Smooth muscle cell (in vitro differentiated cells): ENCODE measurements at regions not wholly inside any gene's neighbourhood (a gene's known extent, or its start where the extent isn't known, plus 50 kb on each side); places are given as distances from the start of the nearest gene placed in this dataset.

ENCODE experiments used
- DNase-seq: peaks from one replicate; lab custom pipeline; 2025; ENCODE audit not compliant: unreplicated experiment; lab: John Stamatoyannopoulos, UW
- H2AFZ ChIP-seq: fragments of 200-600 bp; sonication (generic); 2 replicates; pipeline ENCODE4 v1.6.0; 2016; ENCODE audit warnings: antibody characterized with exemption, low read depth, mild to moderate bottlenecking
- H3F3A ChIP-seq: fragments of 200-600 bp; sonication (generic); 2 replicates; pipeline ENCODE4 v1.6.0; 2017; ENCODE audit warnings: antibody characterized with exemption, low read depth
- H3K27ac ChIP-seq: fragments of 200-600 bp; sonication (generic); 2 replicates; pipeline ENCODE4 v1.5.1; 2016; ENCODE audit warnings: low read depth, mild to moderate bottlenecking
- H3K27me3 ChIP-seq: fragments of 200-600 bp; sonication (generic); 2 replicates; pipeline ENCODE4 v1.6.1; 2016; ENCODE audit warnings: low read depth, mild to moderate bottlenecking
- H3K36me3 ChIP-seq: fragments of 200-600 bp; sonication (generic); 2 replicates; pipeline ENCODE4 v1.5.1; 2016; ENCODE audit warnings: low read depth
- H3K4me1 ChIP-seq: fragments of 200-600 bp; sonication (generic); 2 replicates; pipeline ENCODE4 v1.5.1; 2016; ENCODE audit warnings: low read depth
- H3K4me2 ChIP-seq: fragments of 200-600 bp; sonication (generic); 2 replicates; pipeline ENCODE4 v1.6.0; 2016; ENCODE audit warnings: mild to moderate bottlenecking
- H3K4me3 ChIP-seq: fragments of 200-600 bp; sonication (generic); 2 replicates; pipeline ENCODE4 v1.5.1; 2016; ENCODE audit warnings: mild to moderate bottlenecking
- H3K79me2 ChIP-seq: fragments of 200-600 bp; sonication (generic); 2 replicates; pipeline ENCODE4 v1.6.0; 2016; ENCODE audit warnings: low read depth, mild to moderate bottlenecking
- H3K9ac ChIP-seq: fragments of 200-600 bp; sonication (generic); 2 replicates; pipeline ENCODE4 v1.6.0; 2016; ENCODE audit warnings: low read depth
- H3K9me3 ChIP-seq: fragments of 200-600 bp; sonication (generic); replicated peaks from 2 replicates; pipeline ENCODE4 v1.5.1; 2016; ENCODE audit warnings: low read depth
- H4K20me1 ChIP-seq: fragments of 200-600 bp; sonication (generic); 2 replicates; pipeline ENCODE4 v1.6.0; 2016; ENCODE audit warnings: low read depth
- WGBS: methylation state at CpG from one replicate; pipeline ENCODE4 v1.1.7; 2016; ENCODE audit warnings: low lambda C conversion rate; 5-methylcytosine and 5-hydroxymethylcytosine counted together
- TF ChIP-seq, protein P1 (sequence below): fragments of 200-600 bp; sonication (generic); IDR thresholded peaks from 2 replicates; pipeline ENCODE4 v1.5.1; 2017; ENCODE audit warnings: borderline replicate concordance, mild to moderate bottlenecking, antibody characterized with exemption; ENCODE audit not compliant: insufficient read depth, poor library complexity, severe bottlenecking

DNA sequence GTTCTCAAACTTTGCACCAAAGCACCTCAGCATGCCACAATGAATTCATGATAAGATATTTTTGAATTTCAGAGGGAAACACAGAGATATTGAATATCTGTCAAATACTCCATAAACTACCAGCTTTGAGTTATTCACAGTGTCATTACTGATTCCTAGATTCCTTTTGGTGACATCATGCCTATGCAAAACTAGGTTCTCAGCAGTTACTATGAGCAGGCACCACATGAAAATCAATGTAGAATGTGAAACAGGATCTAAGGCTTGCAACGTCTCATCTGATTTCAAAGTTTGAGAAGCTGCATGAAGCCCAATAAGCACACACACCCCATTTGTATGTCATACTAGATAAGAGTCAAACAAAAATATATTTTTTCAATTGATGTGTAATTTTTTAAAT is 426.5 kb downstream of the NR2F1-AS1 start:
- no peaks in the 10 kb centered on the region for H3F3A ChIP-seq
- peaks cover 14% of the 10 kb centered on the region for H3K4me1 ChIP-seq
- H3K79me2 ChIP-seq, result no peaks in the 10 kb centered on the region
- H3K9me3 ChIP-seq, result no peaks in the 10 kb centered on the region
- no peak overlapping the region for H3K4me2 ChIP-seq
- H3K36me3 ChIP-seq, result no peaks in the 10 kb centered on the region
- H3K27ac ChIP-seq, result no peak overlapping the region
- no peak overlapping the region for H2AFZ ChIP-seq
- H4K20me1 ChIP-seq, result no peaks in the 10 kb centered on the region
- H3K4me3 ChIP-seq, result no peak overlapping the region
- H3K27me3 ChIP-seq, result no peaks in the 10 kb centered on the region
- H3K9ac ChIP-seq, result no peak overlapping the region
- WGBS, result 55% methylated on average over 1 of the region's 1 CpG
- TF ChIP-seq, protein P1, sequence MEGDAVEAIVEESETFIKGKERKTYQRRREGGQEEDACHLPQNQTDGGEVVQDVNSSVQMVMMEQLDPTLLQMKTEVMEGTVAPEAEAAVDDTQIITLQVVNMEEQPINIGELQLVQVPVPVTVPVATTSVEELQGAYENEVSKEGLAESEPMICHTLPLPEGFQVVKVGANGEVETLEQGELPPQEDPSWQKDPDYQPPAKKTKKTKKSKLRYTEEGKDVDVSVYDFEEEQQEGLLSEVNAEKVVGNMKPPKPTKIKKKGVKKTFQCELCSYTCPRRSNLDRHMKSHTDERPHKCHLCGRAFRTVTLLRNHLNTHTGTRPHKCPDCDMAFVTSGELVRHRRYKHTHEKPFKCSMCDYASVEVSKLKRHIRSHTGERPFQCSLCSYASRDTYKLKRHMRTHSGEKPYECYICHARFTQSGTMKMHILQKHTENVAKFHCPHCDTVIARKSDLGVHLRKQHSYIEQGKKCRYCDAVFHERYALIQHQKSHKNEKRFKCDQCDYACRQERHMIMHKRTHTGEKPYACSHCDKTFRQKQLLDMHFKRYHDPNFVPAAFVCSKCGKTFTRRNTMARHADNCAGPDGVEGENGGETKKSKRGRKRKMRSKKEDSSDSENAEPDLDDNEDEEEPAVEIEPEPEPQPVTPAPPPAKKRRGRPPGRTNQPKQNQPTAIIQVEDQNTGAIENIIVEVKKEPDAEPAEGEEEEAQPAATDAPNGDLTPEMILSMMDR, result no peak
- no peak for DNase-seq

GRCh38 chr5:93153461-93153860 is 427.6 kb downstream of the NR2F1-AS1 start:
- Histone ChIP-seq H3K79me2 (no peaks in the 10 kb centered on the region), H3K27ac (no peak overlapping the region), H3K9me3 (no peaks in the 10 kb centered on the region), H3K4me1 (peaks cover 14% of the 10 kb centered on the region), H2AFZ (no peak overlapping the region), H3K27me3 (no peaks in the 10 kb centered on the region), H4K20me1 (no peaks in the 10 kb centered on the region), H3K4me3 (no peak overlapping the region), H3K4me2 (no peak overlapping the region), H3F3A (no peaks in the 10 kb centered on the region), H3K36me3 (no peaks in the 10 kb centered on the region), H3K9ac (no peak overlapping the region)
- 94% methylated on average over 3 of the region's 3 CpGs for WGBS
- DNase-seq, result no peak
- TF ChIP-seq, protein P1, result no peak

GRCh38 chr5:93151896-93152295 is 429.1 kb downstream of the NR2F1-AS1 start:
- Histone ChIP-seq H3F3A (no peaks in the 10 kb centered on the region), H3K27ac (no peak overlapping the region), H3K9ac (no peak overlapping the region), H3K4me2 (no peak overlapping the region), H3K79me2 (no peaks in the 10 kb centered on the region), H3K36me3 (no peaks in the 10 kb centered on the region), H3K27me3 (no peaks in the 10 kb centered on the region), H3K4me3 (no peak overlapping the region), H3K9me3 (no peaks in the 10 kb centered on the region), H3K4me1 (peaks cover 14% of the 10 kb centered on the region), H4K20me1 (no peaks in the 10 kb centered on the region), H2AFZ (peak overlapping the region; percentile 16)
- WGBS, result 80% methylated on average over 5 of the region's 5 CpGs
- TF ChIP-seq, protein P1, result no peak
- DNase-seq, result no peak

- TF ChIP-seq, protein P1, result no peak
- no peak for DNase-seq
Observed at GRCh38 chr5:93151121-93151520, 429.9 kb downstream of the NR2F1-AS1 start.

More at GRCh38 chr5:93151121-93151520, 429.9 kb downstream of the NR2F1-AS1 start:
- no peaks in the 10 kb centered on the region for H3K79me2 ChIP-seq
- peaks cover 14% of the 10 kb centered on the region for H3K4me1 ChIP-seq
- H3K4me3 ChIP-seq, result no peak overlapping the region
- H4K20me1 ChIP-seq, result no peaks in the 10 kb centered on the region
- no peak overlapping the region for H2AFZ ChIP-seq
- H3K9ac ChIP-seq, result no peak overlapping the region
- no peak overlapping the region for H3K4me2 ChIP-seq
- H3K36me3 ChIP-seq, result no peaks in the 10 kb centered on the region
- H3K27ac ChIP-seq, result no peak overlapping the region
- H3F3A ChIP-seq, result no peaks in the 10 kb centered on the region
- H3K27me3 ChIP-seq, result no peaks in the 10 kb centered on the region
- no peaks in the 10 kb centered on the region for H3K9me3 ChIP-seq
